ENCODE measurements at regions not wholly inside any gene's neighbourhood (a gene's known extent, or its start where the extent isn't known, plus 50 kb on each side); places are given as distances from the start of the nearest gene placed in this dataset.

GRCh38 chr20:11018668-11019170, 344.9 kb upstream of the JAG1 start:
- TF ChIP-seq CTCF (IDR thresholded peaks at IDR 0.05; ENCODE audit: low read depth, low read length) (no peak), EZH2phosphoT487 (IDR thresholded peaks at IDR 0.05; ENCODE audit: low read depth) (no peak)

Measured in OCI-LY3 (cell line).